ENCODE measurements at regions not wholly inside any gene's neighbourhood (a gene's known extent, or its start where the extent isn't known, plus 50 kb on each side); places are given as distances from the start of the nearest gene placed in this dataset.
"Not testable (repeated sequence)": the region's sequence is repeated elsewhere in the genome, so short reads cannot be mapped to it uniquely, and the experiment has no call there.

DNA sequence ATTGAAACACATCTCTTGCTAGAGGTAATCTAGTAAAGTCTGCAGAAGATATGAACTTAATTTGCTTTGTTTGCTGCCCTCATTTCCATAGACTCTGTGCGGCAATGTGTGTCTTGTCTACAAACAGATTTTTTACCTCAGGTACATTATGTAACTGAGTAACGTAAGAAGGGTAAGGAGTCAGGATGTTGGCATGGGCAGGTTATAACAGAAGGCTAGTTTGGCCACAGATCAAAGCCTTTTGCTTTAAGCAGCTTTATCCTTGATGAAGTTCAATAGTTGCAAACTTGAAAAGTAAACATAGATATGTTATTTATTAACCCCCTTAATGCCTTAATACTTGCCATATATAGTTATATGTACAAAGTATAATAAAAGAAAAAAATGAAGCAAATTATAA, 391.6 kb upstream of the FKBP1C start:
- no peaks in the 10 kb centered on the region for H3K27me3 ChIP-seq (ENCODE audit: control insufficient read depth, insufficient read depth, low read length)
- no peak overlapping the region for H3K27ac ChIP-seq (ENCODE audit: low read depth, low read length)
- no CpG with 5 or more reads among the region's 2 CpGs for WGBS (ENCODE audit: insufficient coverage)
- H3K9me3 ChIP-seq (ENCODE audit: control insufficient read depth, insufficient read depth, low read length), result peaks cover 4% of the 10 kb centered on the region
- DNase-seq (ENCODE audit: low read depth in 4 of 6, low spot score in 6 of 6), result no peak
- H3K4me3 ChIP-seq (ENCODE audit: low read depth, low read length), result no peak overlapping the region
- no peaks in the 10 kb centered on the region for H3K4me1 ChIP-seq (ENCODE audit: control insufficient read depth, insufficient read depth, low read length)
- no peaks in the 10 kb centered on the region for H3K36me3 ChIP-seq (ENCODE audit: control insufficient read depth, insufficient read depth, low read length)

- no peaks in the 10 kb centered on the region for H3K9me3 ChIP-seq (ENCODE audit: control insufficient read depth, insufficient read depth, low read length)
- H3K4me1 ChIP-seq (ENCODE audit: control insufficient read depth, insufficient read depth, low read length), result no peaks in the 10 kb centered on the region
- H3K4me3 ChIP-seq (ENCODE audit: low read depth, low read length), result no peak overlapping the region
- DNase-seq (ENCODE audit: low read depth in 4 of 6, low spot score in 6 of 6), result peak in 2 of 6 donors; percentile 1 to 9
- WGBS (ENCODE audit: insufficient coverage), result no CpG with 5 or more reads among the region's 1 CpG
- H3K36me3 ChIP-seq (ENCODE audit: control insufficient read depth, insufficient read depth, low read length), result no peaks in the 10 kb centered on the region
- H3K27me3 ChIP-seq (ENCODE audit: control insufficient read depth, insufficient read depth, low read length), result no peaks in the 10 kb centered on the region
- H3K27ac ChIP-seq (ENCODE audit: low read depth, low read length), result no peak overlapping the region
Observed at GRCh38 chr6:62808565-62809293, 402.5 kb upstream of the FKBP1C start.

DNA sequence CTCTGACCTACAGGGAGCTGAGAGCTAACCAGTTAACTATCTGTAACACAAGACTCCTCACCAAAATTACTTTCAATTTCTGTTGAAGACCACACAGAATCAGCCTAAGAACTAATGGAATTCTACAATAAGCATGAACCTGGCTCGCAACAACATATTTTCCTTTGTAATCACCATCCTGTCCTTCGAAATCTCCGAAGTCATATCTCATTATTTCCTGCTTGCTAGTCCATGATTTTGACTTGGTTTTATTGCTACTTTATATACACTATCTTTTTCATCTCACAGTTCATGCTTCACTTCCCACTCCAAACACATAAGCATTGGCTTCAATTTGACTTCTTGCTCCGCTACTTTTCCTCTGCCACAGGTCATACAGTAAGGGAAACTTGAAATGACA, 405.8 kb upstream of the FKBP1C start:
- no peak overlapping the region for H3K4me3 ChIP-seq (ENCODE audit: low read depth, low read length)
- no peaks in the 10 kb centered on the region for H3K27me3 ChIP-seq (ENCODE audit: control insufficient read depth, insufficient read depth, low read length)
- no peaks in the 10 kb centered on the region for H3K4me1 ChIP-seq (ENCODE audit: control insufficient read depth, insufficient read depth, low read length)
- H3K27ac ChIP-seq (ENCODE audit: low read depth, low read length), result no peak overlapping the region
- H3K36me3 ChIP-seq (ENCODE audit: control insufficient read depth, insufficient read depth, low read length), result no peaks in the 10 kb centered on the region
- no peaks in the 10 kb centered on the region for H3K9me3 ChIP-seq (ENCODE audit: control insufficient read depth, insufficient read depth, low read length)
- WGBS (ENCODE audit: insufficient coverage), result 100% methylated on average over 1 of the region's 4 CpGs
- DNase-seq (ENCODE audit: low read depth in 4 of 6, low spot score in 6 of 6), result no peak

DNA sequence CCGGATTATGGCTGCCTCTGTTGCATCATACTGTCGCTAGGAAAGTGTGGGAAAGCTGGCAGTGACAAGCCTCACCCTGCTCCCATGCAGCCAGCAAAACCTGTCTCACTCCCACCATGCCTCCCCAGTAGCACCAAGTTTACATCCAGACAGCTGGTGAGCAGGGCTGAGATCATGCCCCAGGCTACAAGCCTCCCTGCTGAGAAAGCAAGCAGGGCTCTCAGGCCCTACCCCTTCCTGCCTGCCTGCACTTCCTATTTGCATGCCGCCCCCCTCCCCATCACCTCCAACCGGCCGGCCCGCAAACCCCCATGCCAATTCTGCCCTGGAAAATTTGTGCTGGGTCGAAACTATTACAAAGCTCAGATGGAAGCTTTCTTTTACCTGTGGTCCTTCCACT, 408.2 kb upstream of the FKBP1C start:
- Histone ChIP-seq H3K4me3 (ENCODE audit: low read depth, low read length) (no peak overlapping the region), H3K27ac (ENCODE audit: low read depth, low read length) (no peak overlapping the region), H3K9me3 (ENCODE audit: control insufficient read depth, insufficient read depth, low read length) (no peaks in the 10 kb centered on the region), H3K4me1 (ENCODE audit: control insufficient read depth, insufficient read depth, low read length) (no peaks in the 10 kb centered on the region), H3K27me3 (ENCODE audit: control insufficient read depth, insufficient read depth, low read length) (no peaks in the 10 kb centered on the region), H3K36me3 (ENCODE audit: control insufficient read depth, insufficient read depth, low read length) (no peaks in the 10 kb centered on the region)
- DNase-seq (ENCODE audit: low read depth in 4 of 6, low spot score in 6 of 6), result no peak
- 92% methylated on average over 5 of the region's 7 CpGs for WGBS (ENCODE audit: insufficient coverage)

DNA sequence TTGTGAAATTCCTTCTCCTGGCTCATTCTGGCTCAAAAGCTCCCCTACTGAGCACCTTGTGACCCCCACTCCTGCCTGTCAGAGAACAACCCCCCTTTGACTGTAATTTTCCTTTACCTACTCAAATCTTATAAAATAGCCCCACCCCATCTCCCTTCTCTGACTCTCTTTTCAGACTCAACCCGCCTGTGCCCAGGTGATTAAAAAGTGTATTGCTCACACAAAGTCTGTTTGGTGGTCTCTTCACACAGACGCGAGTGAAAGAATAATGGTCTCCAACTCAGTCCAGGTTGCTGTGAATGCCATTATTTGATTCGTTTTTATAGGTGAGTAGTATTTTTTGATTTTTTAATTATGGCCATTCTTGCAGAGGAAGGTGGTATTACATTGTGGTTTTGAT, 414.1 kb upstream of the FKBP1C start:
- no peaks in the 10 kb centered on the region for H3K4me1 ChIP-seq (ENCODE audit: control insufficient read depth, insufficient read depth, low read length)
- H3K9me3 ChIP-seq (ENCODE audit: control insufficient read depth, insufficient read depth, low read length), result no peaks in the 10 kb centered on the region
- 86% methylated on average over 3 of the region's 4 CpGs for WGBS (ENCODE audit: insufficient coverage)
- no peak overlapping the region for H3K4me3 ChIP-seq (ENCODE audit: low read depth, low read length)
- no peak for DNase-seq (ENCODE audit: low read depth in 4 of 6, low spot score in 6 of 6)
- H3K27ac ChIP-seq (ENCODE audit: low read depth, low read length), result no peak overlapping the region
- no peaks in the 10 kb centered on the region for H3K27me3 ChIP-seq (ENCODE audit: control insufficient read depth, insufficient read depth, low read length)
- H3K36me3 ChIP-seq (ENCODE audit: control insufficient read depth, insufficient read depth, low read length), result no peaks in the 10 kb centered on the region

GRCh38 chr6:62775427-62776022, 435.7 kb upstream of the FKBP1C start:
- Histone ChIP-seq H3K27ac (ENCODE audit: low read depth, low read length) (no peak overlapping the region), H3K4me3 (ENCODE audit: low read depth, low read length) (no peak overlapping the region), H3K4me1 (ENCODE audit: control insufficient read depth, insufficient read depth, low read length) (no peaks in the 10 kb centered on the region), H3K9me3 (ENCODE audit: control insufficient read depth, insufficient read depth, low read length) (peaks cover 2% of the 10 kb centered on the region), H3K36me3 (ENCODE audit: control insufficient read depth, insufficient read depth, low read length) (no peaks in the 10 kb centered on the region), H3K27me3 (ENCODE audit: control insufficient read depth, insufficient read depth, low read length) (no peaks in the 10 kb centered on the region)
- peak in 3 of 6 donors; percentile 5 to 81 (median 43) for DNase-seq (ENCODE audit: low read depth in 4 of 6, low spot score in 6 of 6)
- no CpG with 5 or more reads among the region's 5 CpGs for WGBS (ENCODE audit: insufficient coverage)

GRCh38 chr6:62766174-62766573, 445.1 kb upstream of the FKBP1C start:
- not testable (repeated sequence) for H3K4me1 ChIP-seq (ENCODE audit: control insufficient read depth, insufficient read depth, low read length); DNase-seq (ENCODE audit: low read depth in 4 of 6, low spot score in 6 of 6); H3K9me3 ChIP-seq (ENCODE audit: control insufficient read depth, insufficient read depth, low read length); H3K27me3 ChIP-seq (ENCODE audit: control insufficient read depth, insufficient read depth, low read length); H3K36me3 ChIP-seq (ENCODE audit: control insufficient read depth, insufficient read depth, low read length); H3K27ac ChIP-seq (ENCODE audit: low read depth, low read length); H3K4me3 ChIP-seq (ENCODE audit: low read depth, low read length)
- no CpG with 5 or more reads among the region's 5 CpGs for WGBS (ENCODE audit: insufficient coverage)

- DNase-seq (ENCODE audit: low read depth in 4 of 6, low spot score in 6 of 6), result no peak
- WGBS (ENCODE audit: insufficient coverage), result no CpG with 5 or more reads among the region's 3 CpGs
- H3K27me3 ChIP-seq (ENCODE audit: control insufficient read depth, insufficient read depth, low read length), result no peaks in the 10 kb centered on the region
Observed at GRCh38 chr6:62764841-62765240, 446.4 kb upstream of the FKBP1C start.

GRCh38 chr6:62763125-62763912, 447.9 kb upstream of the FKBP1C start:
- no peak overlapping the region for H3K27ac ChIP-seq (ENCODE audit: low read depth, low read length)
- WGBS (ENCODE audit: insufficient coverage), result 100% methylated on average over 1 of the region's 2 CpGs
- H3K36me3 ChIP-seq (ENCODE audit: control insufficient read depth, insufficient read depth, low read length), result no peaks in the 10 kb centered on the region
- H3K27me3 ChIP-seq (ENCODE audit: control insufficient read depth, insufficient read depth, low read length), result no peaks in the 10 kb centered on the region
- no peaks in the 10 kb centered on the region for H3K4me1 ChIP-seq (ENCODE audit: control insufficient read depth, insufficient read depth, low read length)
- peak in 1 of 6 donors; percentile 40 for DNase-seq (ENCODE audit: low read depth in 4 of 6, low spot score in 6 of 6)
- H3K9me3 ChIP-seq (ENCODE audit: control insufficient read depth, insufficient read depth, low read length), result no peaks in the 10 kb centered on the region
- H3K4me3 ChIP-seq (ENCODE audit: low read depth, low read length), result no peak overlapping the region

More at GRCh38 chr6:62764841-62765240, 446.4 kb upstream of the FKBP1C start:
- Histone ChIP-seq H3K9me3 (ENCODE audit: control insufficient read depth, insufficient read depth, low read length) (no peaks in the 10 kb centered on the region), H3K4me3 (ENCODE audit: low read depth, low read length) (no peak overlapping the region), H3K27ac (ENCODE audit: low read depth, low read length) (no peak overlapping the region), H3K4me1 (ENCODE audit: control insufficient read depth, insufficient read depth, low read length) (no peaks in the 10 kb centered on the region), H3K36me3 (ENCODE audit: control insufficient read depth, insufficient read depth, low read length) (no peaks in the 10 kb centered on the region)
